Activated CD8-positive, alpha-beta memory T cell treated with anti-CD3 and anti-CD28 coated beads for 36 hours (primary cell): ENCODE measurements at regions not wholly inside any gene's neighbourhood (a gene's known extent, or its start where the extent isn't known, plus 50 kb on each side); places are given as distances from the start of the nearest gene placed in this dataset.
"Not testable (repeated sequence)": the region's sequence is repeated elsewhere in the genome, so short reads cannot be mapped to it uniquely, and the experiment has no call there.

ENCODE experiments used
- CTCF ChIA-PET: fragments of 350-600 bp; sonication (Branson Sonifier 250); formaldehyde crosslinking; loops from one replicate; lab custom pipeline; 2021; ENCODE audit warnings: antibody characterized with exemption; lab: Charles Lee
- POLR2A ChIA-PET: fragments of 350-600 bp; sonication (Branson Sonifier 250); formaldehyde crosslinking; loops from one replicate; lab custom pipeline; 2021; ENCODE audit warnings: antibody characterized with exemption; lab: Charles Lee

DNA sequence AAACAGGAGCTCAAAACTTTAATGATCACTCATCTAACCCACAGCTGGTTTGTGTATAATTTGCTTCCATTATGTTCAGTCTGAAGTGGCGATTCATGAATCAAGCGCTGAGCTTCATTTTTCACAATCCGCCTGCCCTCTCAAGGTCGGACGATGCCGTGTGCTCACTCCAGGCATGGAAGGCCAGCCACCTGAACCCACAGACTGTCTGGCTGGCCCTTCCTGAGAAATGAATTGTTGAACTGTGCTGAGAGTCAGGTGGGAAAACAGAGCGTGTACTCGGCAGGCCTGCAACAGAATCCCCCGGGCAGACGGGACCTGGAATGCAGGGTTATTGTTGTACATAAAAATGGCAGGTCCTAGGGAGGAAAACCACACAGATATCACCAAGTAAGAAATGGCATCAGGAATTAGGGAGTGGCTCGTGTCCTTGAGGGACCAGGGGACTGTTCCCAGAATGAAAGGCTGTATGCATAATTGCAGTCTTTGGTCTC lies 375.7 kb downstream of the IRX2 start:
- ChIA-PET CTCF (no interaction called here), POLR2A (no interaction called here)

DNA sequence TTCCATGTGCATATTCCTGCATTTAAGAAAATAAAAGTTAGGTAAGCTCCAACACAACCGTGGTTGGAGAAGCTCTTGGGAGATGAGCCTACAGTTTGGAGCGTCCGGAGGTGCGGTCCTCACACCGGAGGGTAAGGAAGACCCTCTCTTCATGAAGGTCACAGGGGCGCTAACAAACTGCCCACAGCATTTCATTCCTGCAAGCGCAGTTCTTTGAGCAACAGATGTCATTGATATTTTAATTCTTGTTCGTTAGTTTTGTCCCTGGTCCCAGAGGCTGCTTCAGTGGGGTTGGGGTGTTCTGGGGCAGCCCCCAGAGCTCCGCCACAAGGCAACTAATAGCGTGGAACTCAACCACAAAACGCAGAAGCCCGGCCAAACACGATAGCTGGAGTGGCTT lies 376.2 kb downstream of the IRX2 start:
- ChIA-PET CTCF (no interaction called here), POLR2A (no interaction called here)

DNA sequence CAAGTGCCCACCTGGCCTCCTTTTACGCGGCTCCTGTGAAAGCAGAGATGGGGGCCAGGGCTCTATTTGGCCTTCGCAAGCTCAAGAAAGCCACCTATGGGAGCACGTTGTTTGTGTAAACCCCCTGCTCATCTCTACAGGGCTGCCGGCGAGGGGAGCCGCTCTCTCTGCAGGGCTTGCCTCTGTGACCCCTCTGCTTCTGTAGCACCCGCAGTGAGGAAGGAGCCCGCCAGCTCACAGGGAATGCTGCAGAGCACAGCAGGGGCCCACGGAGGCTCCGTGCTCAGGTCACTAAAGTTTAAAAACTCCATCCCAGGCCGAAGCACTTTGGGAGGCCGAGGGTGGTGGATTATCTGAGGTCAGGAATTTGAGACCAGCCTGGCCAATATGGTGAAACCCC lies 376.8 kb downstream of the IRX2 start:
- ChIA-PET POLR2A (no interaction called here), CTCF (no interaction called here)

DNA sequence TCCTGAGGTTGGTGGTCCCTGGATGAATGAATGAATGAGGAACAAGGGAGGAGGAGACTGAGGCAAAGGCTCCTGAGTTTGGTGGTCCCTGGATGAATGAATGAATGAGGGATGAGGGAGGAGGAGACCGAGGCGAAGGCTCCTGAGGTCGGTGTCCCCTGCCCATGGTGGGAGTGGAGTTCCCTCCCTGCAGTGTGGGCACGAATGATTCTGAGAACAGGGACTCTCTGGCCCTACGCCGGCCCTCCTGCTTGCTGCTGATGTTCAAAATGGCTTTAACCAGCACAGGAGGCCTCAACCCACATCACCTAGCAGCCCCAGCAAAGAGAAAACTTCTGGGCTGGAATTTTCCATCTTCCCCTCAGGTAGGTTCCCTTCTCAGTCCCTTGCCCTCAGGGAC lies 377.8 kb downstream of the IRX2 start:
- POLR2A ChIA-PET = no interaction called here
- CTCF ChIA-PET = no interaction called here

DNA sequence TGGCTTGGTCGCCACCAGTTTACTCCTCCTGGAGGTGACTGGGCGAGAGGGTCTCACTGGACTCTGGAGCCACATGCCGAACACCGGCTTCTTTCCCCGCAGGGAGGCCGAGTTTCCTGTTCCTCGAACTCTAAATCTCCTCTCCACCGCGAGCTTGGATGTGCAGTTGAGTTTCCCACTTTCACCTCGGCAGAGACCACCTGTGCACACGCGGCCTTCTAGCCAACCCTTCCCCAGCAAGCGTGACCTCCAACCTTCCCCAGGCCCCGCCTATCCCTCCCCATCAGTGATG lies 380.1 kb downstream of the IRX2 start:
- ChIA-PET POLR2A (no interaction called here), CTCF (no interaction called here)

DNA sequence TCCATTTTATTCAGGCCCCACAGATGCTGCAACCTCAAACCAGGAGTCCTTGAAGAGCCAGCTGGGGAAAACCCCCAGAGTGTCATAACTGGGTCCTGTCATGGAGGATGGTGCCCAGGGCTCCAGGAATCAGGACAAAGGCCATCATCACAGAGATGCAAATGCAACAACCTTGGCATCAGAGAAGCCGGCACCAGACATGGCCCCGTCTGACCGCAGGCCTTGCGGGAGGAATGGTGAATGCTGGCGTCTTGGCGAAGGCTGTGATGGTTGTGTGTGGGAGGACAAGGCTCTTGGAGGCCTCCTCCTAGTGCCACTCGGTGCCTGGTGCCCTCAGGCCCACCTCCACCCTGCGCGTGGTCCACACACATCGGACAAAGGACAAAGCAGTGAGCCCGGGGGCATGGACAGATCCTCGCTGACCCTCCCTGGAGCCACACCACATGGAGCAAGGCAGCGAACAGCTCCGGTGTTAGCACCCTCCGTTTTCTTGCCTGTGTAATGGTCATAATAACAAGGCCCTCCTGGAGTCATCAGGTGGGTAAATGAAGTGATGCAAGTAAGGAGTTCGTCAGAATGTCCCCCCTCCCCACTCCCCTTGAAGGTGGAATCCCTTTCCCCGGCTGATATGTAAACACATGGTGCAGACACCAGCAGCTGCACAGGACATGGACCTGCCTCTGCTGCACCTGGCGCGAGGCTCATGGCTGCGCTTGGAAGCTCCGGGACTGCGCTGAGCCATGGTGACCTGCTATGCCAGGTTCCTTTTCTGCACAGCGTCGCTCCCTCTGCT lies 380.7 kb downstream of the IRX2 start:
- ChIA-PET POLR2A (no interaction called here), CTCF (no interaction called here)

DNA sequence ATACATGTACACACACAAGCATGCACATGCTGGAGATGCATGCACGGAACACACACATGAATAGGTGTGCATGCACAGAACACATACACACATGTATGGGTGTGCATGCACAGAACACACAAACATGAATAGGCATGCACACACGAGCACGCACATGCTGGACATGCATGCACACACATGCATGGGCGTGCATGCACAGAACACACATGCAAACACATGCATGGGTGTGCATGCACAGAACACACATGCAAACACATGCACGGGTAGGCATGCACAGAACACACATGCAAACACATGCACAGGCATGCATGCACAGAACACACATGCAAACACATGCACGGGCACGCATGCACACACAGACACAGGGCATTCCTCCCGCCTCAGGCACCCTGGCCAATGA lies 382.3 kb downstream of the IRX2 start:
- POLR2A ChIA-PET = no interaction called here
- CTCF ChIA-PET = no interaction called here

DNA sequence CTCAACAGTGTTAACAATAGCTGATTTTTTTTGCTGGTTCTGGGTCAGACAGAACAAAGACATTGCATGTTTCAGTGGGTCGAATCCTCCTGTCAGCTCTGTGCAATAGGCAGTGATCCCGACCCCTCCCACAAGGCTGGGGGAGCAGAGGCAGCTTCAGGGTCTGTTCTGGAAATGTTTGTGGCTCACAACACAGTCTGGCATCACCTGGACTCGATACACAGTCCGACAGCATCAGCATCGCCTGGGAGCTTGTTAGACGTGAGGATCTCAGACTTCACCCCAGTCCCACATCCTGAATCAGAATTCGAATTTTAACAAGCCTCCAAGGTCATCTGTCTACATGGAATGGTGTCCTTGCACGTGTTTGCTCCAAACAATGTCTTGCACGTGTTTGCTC lies 384.7 kb downstream of the IRX2 start:
- ChIA-PET POLR2A (no interaction called here), CTCF (no interaction called here)

DNA sequence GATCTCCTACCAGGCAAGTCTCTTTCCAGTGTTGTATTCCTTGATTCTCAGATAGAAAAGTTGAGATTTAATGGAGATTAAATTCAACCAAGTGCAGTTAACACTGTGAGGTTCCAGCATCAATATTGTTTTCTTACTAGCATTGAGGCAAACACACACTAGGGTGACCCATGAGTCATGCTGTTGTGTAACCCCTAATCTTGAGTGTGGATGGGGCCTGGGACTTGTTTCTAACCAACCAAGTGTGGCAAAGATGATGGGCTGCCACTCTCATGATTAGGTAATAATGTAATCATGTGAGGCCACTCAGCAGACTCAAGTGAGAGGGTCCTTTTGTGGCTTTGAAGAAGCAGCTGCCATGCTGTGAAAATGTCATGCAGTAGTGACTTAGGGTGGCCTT lies 394.2 kb downstream of the IRX2 start:
- CTCF ChIA-PET = no interaction called here
- POLR2A ChIA-PET = no interaction called here

DNA sequence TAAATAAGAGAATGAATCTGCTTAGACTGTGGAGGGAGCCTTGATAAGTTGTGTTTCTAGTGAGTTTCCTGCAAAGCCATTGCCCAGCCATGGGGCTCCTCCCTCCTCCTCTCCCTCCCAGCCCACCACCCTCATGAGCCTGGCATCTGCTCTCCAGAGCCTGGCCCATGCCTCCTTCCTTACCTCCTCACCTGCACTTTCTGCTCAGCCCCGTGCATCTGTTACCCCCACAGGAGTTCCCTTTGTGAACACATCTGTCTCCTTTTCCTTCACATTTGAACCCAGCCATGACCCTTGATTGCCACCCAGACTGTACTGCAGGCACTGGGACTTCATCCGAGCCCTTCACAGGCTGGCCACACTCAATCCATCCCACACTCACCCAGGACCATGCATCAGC lies 395.6 kb downstream of the IRX2 start:
- ChIA-PET POLR2A (no interaction called here), CTCF (no interaction called here)

DNA sequence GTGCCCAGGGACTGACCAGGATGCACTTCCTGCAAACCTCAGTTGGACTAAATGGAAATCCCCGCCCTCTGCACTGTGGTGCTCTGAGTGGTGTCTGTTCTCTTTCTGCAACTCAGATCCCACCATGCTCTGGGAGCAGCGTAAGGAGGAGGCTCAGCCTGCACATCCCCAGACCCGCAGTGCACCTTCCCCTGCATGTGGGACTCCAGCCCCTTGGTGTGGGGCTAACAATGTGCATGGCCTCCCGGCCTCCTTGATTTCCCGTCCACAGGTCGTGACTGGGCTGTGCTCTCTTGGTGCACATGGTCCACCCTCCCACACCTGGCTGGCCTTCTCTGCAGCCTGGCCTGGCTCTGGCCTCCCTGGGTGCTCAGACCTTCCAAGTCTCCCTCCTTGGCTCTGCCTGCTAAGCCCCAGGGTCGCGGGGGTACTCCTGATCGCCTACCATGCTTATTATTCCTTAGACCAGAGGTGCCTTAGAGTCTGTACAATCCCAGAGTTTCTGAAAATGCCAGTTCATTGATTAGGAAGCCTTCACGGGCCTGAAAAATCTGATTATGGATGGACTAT lies 397.5 kb downstream of the IRX2 start:
- CTCF ChIA-PET = no interaction called here
- POLR2A ChIA-PET = no interaction called here

DNA sequence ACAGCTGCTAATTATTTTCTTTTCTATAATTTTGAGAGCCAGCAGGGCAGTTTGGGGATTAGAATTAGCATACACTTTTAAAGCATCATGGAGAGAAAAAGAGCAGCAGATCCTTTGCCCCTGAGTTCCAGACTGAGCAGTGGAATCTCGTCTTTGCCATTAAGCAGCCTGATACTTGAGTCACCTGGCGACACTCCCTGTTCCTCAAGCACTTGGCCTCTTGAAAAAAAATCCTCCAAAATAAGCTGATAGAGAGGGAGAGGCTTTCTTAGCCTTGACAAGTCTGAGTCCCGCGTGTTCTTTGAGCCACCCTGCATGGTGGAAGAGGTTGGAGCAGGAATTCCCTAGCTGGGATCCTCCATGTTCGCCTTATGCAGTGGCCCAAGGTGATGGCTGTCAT lies 398.3 kb downstream of the IRX2 start:
- ChIA-PET CTCF (no interaction called here), POLR2A (no interaction called here)

DNA sequence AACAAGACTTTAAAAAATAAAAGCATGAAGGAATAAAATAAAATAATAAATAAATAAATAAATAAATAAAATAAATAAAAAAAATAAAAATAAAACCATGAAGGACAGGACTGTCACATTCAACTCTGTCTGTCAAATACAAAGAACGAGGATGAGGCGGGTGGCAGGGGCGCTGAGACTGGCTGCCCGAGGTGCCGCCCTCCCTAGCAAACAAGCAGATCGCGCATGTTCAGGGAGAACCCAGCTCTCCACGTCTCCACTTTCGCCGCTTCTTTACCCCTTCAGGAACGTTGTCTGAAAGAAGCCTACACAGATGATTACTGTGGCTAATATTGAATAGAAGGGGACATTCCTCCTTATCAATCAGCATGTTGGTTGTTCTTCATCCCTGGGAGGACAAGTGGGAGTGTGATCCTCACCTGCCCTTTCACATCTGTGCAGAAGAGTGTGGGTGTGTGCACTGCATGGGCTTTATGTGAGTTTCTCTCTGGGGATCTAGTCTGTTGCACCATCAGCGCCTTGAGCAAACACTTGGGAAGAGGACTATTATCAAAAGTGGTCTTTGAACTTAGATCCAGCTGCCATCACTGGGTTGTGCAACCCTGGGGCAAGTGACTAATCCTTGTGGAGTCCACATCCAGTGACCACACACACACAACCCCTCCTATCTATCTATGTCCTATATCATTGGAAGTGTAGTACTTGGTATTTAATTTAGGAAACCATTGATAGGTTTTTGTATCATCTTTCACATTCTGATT lies 399.2 kb downstream of the IRX2 start:
- ChIA-PET POLR2A (no interaction called here), CTCF (no interaction called here)

DNA sequence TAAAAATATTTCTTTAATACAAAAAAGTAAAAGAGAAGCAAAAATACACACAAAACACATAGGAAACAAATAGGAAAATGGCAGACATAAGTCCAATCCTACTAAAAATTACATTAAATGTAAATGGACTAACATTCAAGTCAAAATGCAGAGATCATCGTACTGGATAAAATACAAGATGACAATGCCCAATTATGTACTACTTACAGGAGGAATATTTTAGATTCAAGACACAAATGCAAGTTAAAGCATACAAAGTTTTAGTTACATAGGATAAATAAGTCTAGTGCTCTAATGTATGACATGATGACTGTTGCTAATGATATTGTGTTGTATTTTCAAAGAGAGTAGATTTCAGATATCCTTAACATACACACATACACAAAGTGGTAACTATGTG lies 401.7 kb downstream of the IRX2 start:
- CTCF ChIA-PET = interaction anchor here (0.7 kb wide), 1 partner anchor 1508 kb away, joined by 3 read pairs; no protein-coding TSS in a partner anchor
- POLR2A ChIA-PET = not testable (repeated sequence)

DNA sequence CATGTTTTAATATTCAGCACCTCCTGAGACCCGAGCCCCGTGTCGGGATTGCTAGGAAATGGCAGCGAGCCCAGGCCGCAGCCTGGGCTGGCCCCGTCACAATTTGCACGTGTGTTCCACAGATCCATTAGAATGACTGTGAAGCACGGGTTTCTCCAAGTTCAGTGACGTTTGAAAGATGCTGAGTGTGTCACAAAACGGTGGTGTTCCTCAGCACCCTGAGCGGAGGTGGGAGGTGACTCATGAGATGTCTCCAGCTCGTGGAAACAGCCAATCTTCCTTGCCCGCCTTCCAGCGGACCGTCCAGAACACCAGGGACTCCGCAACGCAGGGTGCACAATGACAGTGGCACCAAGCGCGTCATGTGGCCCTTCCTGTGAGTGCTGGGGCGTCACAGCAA lies 412.8 kb downstream of the IRX2 start:
- CTCF ChIA-PET = no interaction called here
- POLR2A ChIA-PET = no interaction called here

DNA sequence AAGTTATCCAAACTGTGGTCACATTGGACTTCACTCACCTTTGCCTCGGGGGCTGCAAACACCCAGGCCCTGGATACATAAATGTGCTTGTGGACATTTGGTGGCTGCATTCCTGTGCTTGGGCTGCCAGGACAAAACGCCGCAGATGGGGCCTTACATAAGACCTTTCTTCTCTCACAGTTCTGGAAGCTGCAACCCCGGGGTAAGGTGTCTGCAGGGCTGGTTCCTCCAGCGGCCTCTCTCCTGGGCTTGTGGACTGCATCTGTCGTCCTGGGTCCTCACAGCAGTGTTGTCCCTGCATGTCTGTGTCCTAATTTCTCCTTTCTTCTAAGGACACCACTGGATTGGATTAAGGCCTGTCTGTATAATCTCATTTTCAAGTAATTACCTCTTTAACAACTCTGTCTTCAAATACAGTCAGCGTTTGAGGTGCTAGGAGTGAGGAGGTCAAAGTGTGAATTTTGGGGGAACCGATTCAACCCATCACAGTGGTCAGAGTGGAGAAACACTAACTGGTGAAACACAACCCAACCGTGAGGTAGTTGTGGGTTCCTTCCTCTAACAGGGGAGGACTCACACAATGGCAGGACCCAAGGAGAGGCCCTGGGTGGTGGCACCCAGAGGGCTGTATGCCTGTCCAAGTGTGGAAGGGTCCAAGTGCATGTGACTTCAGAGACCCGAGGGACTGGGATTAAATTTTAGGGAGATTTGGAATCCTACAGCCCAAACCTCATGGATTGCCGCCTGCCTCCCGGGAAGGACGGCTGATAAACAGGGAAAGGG lies 415.6 kb downstream of the IRX2 start:
- ChIA-PET POLR2A (no interaction called here), CTCF (no interaction called here)

DNA sequence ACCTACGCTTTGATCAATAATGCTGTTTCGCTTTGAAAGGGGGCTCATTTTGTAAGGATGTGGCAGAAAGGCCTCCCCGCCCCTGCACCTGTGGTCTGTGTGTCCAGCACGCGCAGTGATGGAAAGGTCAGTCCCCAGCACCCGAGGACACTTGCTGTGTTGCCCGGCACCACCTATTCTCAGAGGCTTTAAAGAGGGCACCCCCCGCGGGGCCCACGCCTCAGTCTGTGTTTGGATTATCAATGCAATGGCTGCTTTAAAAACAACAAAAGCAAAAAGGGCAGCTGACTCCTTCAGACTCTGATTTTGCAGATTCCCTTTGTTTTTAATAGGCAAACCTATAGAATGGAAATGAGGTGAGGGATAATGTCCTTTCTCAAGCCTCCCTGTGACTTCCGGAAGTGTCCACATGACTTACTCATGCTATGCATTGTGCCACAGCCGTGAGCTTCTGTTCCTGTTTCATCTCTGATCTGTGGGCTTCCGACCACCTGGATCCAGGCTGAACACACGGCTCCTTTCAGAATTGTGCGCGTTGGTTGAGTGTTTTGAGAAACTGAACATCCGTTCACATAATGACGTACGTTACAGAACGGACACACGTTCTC lies 416.2 kb downstream of the IRX2 start:
- POLR2A ChIA-PET = no interaction called here
- CTCF ChIA-PET = no interaction called here

DNA sequence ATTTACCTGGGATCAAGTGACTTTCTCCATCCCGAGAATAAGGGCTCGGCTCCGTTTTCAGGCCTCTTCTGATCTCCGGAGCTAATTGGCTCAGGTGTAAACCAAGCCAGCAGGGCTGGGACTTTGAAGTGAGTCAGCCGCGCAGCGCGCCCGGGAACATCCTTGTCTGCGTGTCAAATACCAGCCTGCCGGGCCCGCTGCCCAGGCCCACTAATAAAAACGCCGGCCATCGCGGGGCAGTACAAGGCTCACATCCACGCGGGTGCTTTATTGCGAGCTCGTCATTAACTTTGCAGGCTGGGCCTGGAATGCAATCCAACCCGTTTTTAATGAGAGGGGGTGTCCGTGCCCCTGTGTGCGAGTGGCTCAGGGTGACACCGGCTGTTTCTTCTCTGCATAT lies 416.8 kb downstream of the IRX2 start:
- ChIA-PET CTCF (no interaction called here), POLR2A (no interaction called here)

DNA sequence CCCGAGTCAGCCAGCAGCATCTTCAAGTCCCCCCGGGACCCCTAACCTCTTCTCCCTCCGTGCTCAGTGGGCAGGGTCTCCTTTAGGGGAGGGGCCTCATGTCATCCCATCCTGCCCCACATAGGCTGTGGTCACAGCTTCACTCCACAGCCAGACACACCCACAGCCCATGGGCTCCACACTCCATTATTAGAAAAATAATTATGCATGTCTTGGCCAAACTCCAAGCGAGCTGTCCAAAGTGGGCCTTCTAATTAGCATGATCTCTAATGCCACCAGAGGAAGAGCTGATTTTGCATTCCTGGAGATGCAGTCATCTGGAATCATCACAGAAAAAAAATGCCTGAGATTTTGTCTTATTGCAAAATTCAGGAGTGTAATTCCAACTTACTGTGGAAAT lies 418.2 kb downstream of the IRX2 start:
- ChIA-PET CTCF (no interaction called here), POLR2A (no interaction called here)

DNA sequence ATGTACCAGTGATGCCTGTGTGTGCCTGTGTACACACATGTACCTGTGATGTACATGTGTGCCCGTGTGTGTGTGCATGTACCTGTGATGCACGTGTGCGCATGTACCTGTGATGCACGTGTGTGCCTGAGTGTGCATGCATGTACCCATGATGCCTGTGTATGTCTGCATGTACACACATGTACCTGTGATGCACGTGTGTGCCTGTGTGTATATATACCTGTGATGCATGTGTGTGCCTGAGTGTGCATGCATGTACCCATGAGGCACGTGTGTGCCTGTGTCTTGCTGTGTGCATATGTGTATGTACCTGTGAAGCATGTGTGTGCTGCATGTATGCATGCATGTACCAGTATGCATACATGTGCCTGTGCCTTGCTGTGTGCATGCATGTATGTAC lies 419.0 kb downstream of the IRX2 start:
- ChIA-PET CTCF (no interaction called here), POLR2A (no interaction called here)
